OCI-LY7 (cell line): ENCODE measurements at regions not wholly inside any gene's neighbourhood (a gene's known extent, or its start where the extent isn't known, plus 50 kb on each side); places are given as distances from the start of the nearest gene placed in this dataset.
"Not testable (repeated sequence)": the region's sequence is repeated elsewhere in the genome, so short reads cannot be mapped to it uniquely, and the experiment has no call there.

Experiments used
- BruUV-seq: library from RNA; stranded (reverse); fragments of 400-500 nt; replicated peaks from 2 replicates; lab custom pipeline; 2021; lab: Mats Ljungman, UMichigan
- CTCF ChIA-PET: fragments of 300-600 bp; sonication (Branson Sonifier 250); formaldehyde crosslinking; loops from one replicate; lab custom pipeline; 2022; ENCODE audit warnings: antibody characterized with exemption; ENCODE audit not compliant: unreplicated experiment; lab: Charles Lee
- POLR2A ChIA-PET: fragments of 300-600 bp; sonication (Branson Sonifier 250); formaldehyde crosslinking; loops from one replicate; lab custom pipeline; 2022; ENCODE audit warnings: antibody characterized with exemption; lab: Charles Lee
- DNase-seq: peaks from one replicate; pipeline ENCODE4 v3.0.0-alpha.2; 2015; ENCODE audit warnings: low spot score
- H2AFZ ChIP-seq: fragments of 200-600 bp; sonication (generic), shearing (Covaris generic); 2 replicates; pipeline ENCODE4 v1.6.1; 2014; ENCODE audit warnings: mild to moderate bottlenecking, antibody characterized with exemption, low read length, moderate library complexity
- H3K27ac ChIP-seq: fragments of 200-600 bp; sonication (generic); 2 replicates; pipeline ENCODE4 v1.5.1; 2014; ENCODE audit warnings: mixed run types, low read depth, mild to moderate bottlenecking, moderate library complexity, low read length, inconsistent platforms; ENCODE audit not compliant: poor library complexity, severe bottlenecking
- H3K36me3 ChIP-seq: fragments of 200-600 bp; sonication (generic); 2 replicates; pipeline ENCODE4 v1.6.1; 2014; ENCODE audit warnings: mild to moderate bottlenecking, antibody characterized with exemption, low read length, moderate library complexity, mixed read lengths; ENCODE audit not compliant: insufficient read depth
- H3K4me1 ChIP-seq: fragments of 200-600 bp; sonication (generic); 2 replicates; pipeline ENCODE4 v1.5.1; 2014; ENCODE audit warnings: mild to moderate bottlenecking, low read length; ENCODE audit not compliant: insufficient read depth, poor library complexity, severe bottlenecking
- H3K4me2 ChIP-seq: fragments of 200-600 bp; sonication (generic); 2 replicates; pipeline ENCODE4 v1.6.1; 2014; ENCODE audit warnings: mild to moderate bottlenecking, low read length
- H3K4me3 ChIP-seq: fragments of 200-600 bp; sonication (generic); 2 replicates; pipeline ENCODE4 v1.5.1; 2014; ENCODE audit warnings: mild to moderate bottlenecking, low read depth, low read length; ENCODE audit not compliant: poor library complexity, severe bottlenecking
- H3K79me2 ChIP-seq: fragments of 200-600 bp; sonication (generic); 2 replicates; pipeline ENCODE4 v1.6.1; 2016; ENCODE audit warnings: low read depth, mild to moderate bottlenecking, low read length, moderate library complexity, mixed read lengths; ENCODE audit not compliant: insufficient read depth
- H3K9me2 ChIP-seq: fragments of 200-600 bp; sonication (generic); 2 replicates; pipeline ENCODE4 v1.6.1; 2016; ENCODE audit warnings: mild to moderate bottlenecking, low read length, mixed read lengths; ENCODE audit not compliant: insufficient read depth
- H3K9me3 ChIP-seq: fragments of 200-600 bp; sonication (generic); 2 replicates; pipeline ENCODE4 v1.6.1; 2014; ENCODE audit warnings: mild to moderate bottlenecking, mixed run types, low read length, mixed read lengths
- H4K20me1 ChIP-seq: fragments of 200-600 bp; sonication (generic); 2 replicates; pipeline ENCODE4 v1.6.1; 2014; ENCODE audit warnings: mild to moderate bottlenecking, antibody characterized with exemption, low read length, moderate library complexity, mixed read lengths; ENCODE audit not compliant: insufficient read depth
- EZH2phosphoT487 ChIP-seq: fragments of 200-600 bp; sonication (generic); IDR thresholded peaks from 2 replicates; pipeline ENCODE4 v1.6.1; 2018; ENCODE audit warnings: low read depth, borderline replicate concordance, mild to moderate bottlenecking, mixed run types, antibody characterized with exemption, low read length, moderate library complexity, mixed read lengths
- intact Hi-C: fragments of 100-400 bp; cut with micrococcal nuclease; formaldehyde crosslinking; loops from one replicate; pipeline ENCODE4 v1.10.0; 2022; ENCODE audit not compliant: unreplicated experiment
- TF ChIP-seq, protein P1 (sequence below): fragments of 200-600 bp; sonication (generic); conservative IDR thresholded peaks from 2 replicates; pipeline ENCODE4 v1.5.1; 2014; ENCODE audit warnings: mild to moderate bottlenecking, antibody characterized with exemption, low read length, moderate library complexity, mixed read lengths

GRCh38 chr14:106294324-106294723, 767.9 kb downstream of the TMEM121 start:
- H3K4me1 ChIP-seq: peaks cover 18% of the 10 kb centered on the region
- ChIA-PET CTCF (no interaction called here), POLR2A (interaction anchor here (0.6 kb wide), 1 partner anchor 459 kb away, joined by 3 read pairs; no protein-coding TSS in a partner anchor)
- no peaks in the 10 kb centered on the region for H3K79me2 ChIP-seq
- H3K27ac ChIP-seq: no peak overlapping the region
- TF ChIP-seq EZH2phosphoT487: no peak
- TF ChIP-seq, protein P1, sequence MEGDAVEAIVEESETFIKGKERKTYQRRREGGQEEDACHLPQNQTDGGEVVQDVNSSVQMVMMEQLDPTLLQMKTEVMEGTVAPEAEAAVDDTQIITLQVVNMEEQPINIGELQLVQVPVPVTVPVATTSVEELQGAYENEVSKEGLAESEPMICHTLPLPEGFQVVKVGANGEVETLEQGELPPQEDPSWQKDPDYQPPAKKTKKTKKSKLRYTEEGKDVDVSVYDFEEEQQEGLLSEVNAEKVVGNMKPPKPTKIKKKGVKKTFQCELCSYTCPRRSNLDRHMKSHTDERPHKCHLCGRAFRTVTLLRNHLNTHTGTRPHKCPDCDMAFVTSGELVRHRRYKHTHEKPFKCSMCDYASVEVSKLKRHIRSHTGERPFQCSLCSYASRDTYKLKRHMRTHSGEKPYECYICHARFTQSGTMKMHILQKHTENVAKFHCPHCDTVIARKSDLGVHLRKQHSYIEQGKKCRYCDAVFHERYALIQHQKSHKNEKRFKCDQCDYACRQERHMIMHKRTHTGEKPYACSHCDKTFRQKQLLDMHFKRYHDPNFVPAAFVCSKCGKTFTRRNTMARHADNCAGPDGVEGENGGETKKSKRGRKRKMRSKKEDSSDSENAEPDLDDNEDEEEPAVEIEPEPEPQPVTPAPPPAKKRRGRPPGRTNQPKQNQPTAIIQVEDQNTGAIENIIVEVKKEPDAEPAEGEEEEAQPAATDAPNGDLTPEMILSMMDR: no peak
- BruUV-seq: no TSS peak
- no peak overlapping the region for H2AFZ ChIP-seq
- H3K4me3 ChIP-seq: no peak overlapping the region
- no peaks in the 10 kb centered on the region for H4K20me1 ChIP-seq
- no peaks in the 10 kb centered on the region for H3K9me2 ChIP-seq
- H3K36me3 ChIP-seq: no peaks in the 10 kb centered on the region; the same call in 1 of the 2 replicates
- intact Hi-C loops: loop anchor here (2.0 kb wide), 1 partner anchor 14 kb away; no protein-coding TSS in a partner anchor
- H3K4me2 ChIP-seq: no peak overlapping the region
- DNase-seq: no peak
- H3K9me3 ChIP-seq: no peaks in the 10 kb centered on the region

DNA sequence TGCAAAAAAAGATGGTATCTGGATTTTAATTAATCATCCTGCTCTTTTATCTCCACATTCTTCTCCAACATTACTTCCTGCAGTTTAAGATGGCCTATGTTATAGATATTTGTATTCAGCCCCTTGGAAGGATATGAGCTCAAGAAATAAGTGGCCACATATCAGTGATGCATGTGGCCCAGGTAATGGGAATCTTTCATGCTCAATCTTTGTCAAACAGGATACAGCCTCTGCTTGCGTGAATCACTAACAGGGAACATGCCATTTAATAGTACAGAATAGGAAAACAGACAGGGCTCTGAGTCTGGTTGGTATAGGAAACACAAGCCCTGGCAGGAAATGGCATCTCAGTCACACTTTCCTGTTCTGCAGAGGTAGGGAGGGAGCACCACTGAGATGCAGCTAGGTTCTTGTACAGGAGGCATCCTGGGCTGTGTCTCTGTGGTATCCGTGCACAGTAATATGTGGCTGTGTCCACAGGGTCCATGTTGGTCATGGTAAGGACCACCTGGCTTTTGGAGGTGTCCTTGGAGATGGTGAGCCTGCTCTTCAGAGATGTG, 774.6 kb downstream of the TMEM121 start:
- DNase-seq, POLR2A ChIA-PET, CTCF ChIA-PET: not testable (repeated sequence)

GRCh38 chr14:106301609-106302008, 775.2 kb downstream of the TMEM121 start:
- Histone ChIP-seq H2AFZ (peak overlapping the region; percentile 36; the same call in 1 of the 2 replicates), H3K4me1 (peaks cover 32% of the 10 kb centered on the region)
- H3K36me3 ChIP-seq, H3K27ac ChIP-seq, H3K9me2 ChIP-seq, H3K9me3 ChIP-seq, POLR2A ChIA-PET, CTCF ChIA-PET, DNase-seq, BruUV-seq, H3K79me2 ChIP-seq, H3K4me2 ChIP-seq, H3K4me3 ChIP-seq, H4K20me1 ChIP-seq, intact Hi-C loops: not testable (repeated sequence)

More for the DNA sequence above, 774.6 kb downstream of the TMEM121 start:
- peak overlapping the region; percentile 36; the same call in 1 of the 2 replicates for H2AFZ ChIP-seq
- H3K9me3 ChIP-seq, H3K9me2 ChIP-seq, H3K4me3 ChIP-seq, H4K20me1 ChIP-seq, intact Hi-C loops, H3K36me3 ChIP-seq, H3K79me2 ChIP-seq, BruUV-seq, H3K27ac ChIP-seq, H3K4me2 ChIP-seq: not testable (repeated sequence)
- H3K4me1 ChIP-seq: peaks cover 32% of the 10 kb centered on the region
